ENCODE measurements at regions not wholly inside any gene's neighbourhood (a gene's known extent, or its start where the extent isn't known, plus 50 kb on each side); places are given as distances from the start of the nearest gene placed in this dataset.

GRCh38 chr6:104126315-104127005 is 733.3 kb downstream of the HACE1 start:
- TF ChIP-seq TAF1 (IDR thresholded peaks at IDR 0.05; ENCODE audit: borderline replicate concordance, low read depth, low read length) (no peak), POLR2AphosphoS5 (IDR thresholded peaks at IDR 0.05; ENCODE audit: low read depth, low read length) (no peak)

Measured in GM12892 (cell line).